Prostate gland (tissue), 2 donors: ENCODE measurements at regions not wholly inside any gene's neighbourhood (a gene's known extent, or its start where the extent isn't known, plus 50 kb on each side); places are given as distances from the start of the nearest gene placed in this dataset.

Experiments
- POLR2AphosphoS5 ChIP-seq: sonication (generic); formaldehyde crosslinking; IDR thresholded peaks from one replicate; pipeline ENCODE4 v1.6.1; 2017; ENCODE audit warnings: antibody characterized with exemption
- TF ChIP-seq, protein P1 (sequence below), 4 experiments: fragments of 200-600 bp in 2 of 4; fragments of 450-650 bp in 2 of 4; sonication (generic) in 2 of 4; IDR thresholded peaks; 1 replicate in 3 of 4; 2 replicates in 1 of 4; pipeline ENCODE4 v1.5.1; 2016 to 2019; ENCODE audit warnings: antibody characterized with exemption in 4 of 4, mild to moderate bottlenecking in 2 of 4, moderate library complexity in 2 of 4

DNA sequence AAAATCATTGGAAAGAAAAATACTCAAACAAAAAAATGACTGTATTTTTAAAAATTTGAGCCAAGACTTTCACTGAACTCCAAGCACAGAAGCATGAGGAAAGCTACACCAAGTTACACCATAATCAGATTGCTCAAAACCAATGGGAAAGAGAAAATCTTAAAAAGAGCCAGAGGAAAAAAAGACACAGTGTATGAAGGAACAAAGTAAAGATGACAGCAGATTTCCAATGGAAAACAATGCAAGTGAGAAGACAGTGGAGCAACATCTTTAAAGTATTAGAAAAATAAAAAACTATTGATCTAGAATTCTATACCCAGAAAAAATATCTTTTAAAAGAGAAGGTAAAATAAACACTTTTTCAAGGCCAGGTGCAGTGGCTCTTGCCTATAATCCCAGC, 147.8 kb upstream of the ZBTB40 start:
- TF ChIP-seq, protein P1, sequence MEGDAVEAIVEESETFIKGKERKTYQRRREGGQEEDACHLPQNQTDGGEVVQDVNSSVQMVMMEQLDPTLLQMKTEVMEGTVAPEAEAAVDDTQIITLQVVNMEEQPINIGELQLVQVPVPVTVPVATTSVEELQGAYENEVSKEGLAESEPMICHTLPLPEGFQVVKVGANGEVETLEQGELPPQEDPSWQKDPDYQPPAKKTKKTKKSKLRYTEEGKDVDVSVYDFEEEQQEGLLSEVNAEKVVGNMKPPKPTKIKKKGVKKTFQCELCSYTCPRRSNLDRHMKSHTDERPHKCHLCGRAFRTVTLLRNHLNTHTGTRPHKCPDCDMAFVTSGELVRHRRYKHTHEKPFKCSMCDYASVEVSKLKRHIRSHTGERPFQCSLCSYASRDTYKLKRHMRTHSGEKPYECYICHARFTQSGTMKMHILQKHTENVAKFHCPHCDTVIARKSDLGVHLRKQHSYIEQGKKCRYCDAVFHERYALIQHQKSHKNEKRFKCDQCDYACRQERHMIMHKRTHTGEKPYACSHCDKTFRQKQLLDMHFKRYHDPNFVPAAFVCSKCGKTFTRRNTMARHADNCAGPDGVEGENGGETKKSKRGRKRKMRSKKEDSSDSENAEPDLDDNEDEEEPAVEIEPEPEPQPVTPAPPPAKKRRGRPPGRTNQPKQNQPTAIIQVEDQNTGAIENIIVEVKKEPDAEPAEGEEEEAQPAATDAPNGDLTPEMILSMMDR (IDR thresholded peaks at IDR 0.05) = no peak
- no peak for TF ChIP-seq POLR2AphosphoS5
